Body of pancreas (tissue), 4 donors: ENCODE measurements at regions not wholly inside any gene's neighbourhood (a gene's known extent, or its start where the extent isn't known, plus 50 kb on each side); places are given as distances from the start of the nearest gene placed in this dataset.

Experiments
- ATAC-seq: fragments of 150-250 bp; one replicate; pipeline ENCODE4 v1.9.1; 2016
- DNase-seq, 4 donors: peaks; one replicate each; pipeline ENCODE4 v3.0.0-alpha.2; 2019
- H3K27ac ChIP-seq, 4 donors: fragments of 200-600 bp; sonication (generic); 1 replicate in 3 of 4; 2 replicates in 1 of 4; pipeline versions ENCODE4 v1.5.1 to v1.6.1; 2016 to 2019; ENCODE audit warnings: mild to moderate bottlenecking in 1 of 4, mixed read lengths in 1 of 4, moderate library complexity in 1 of 4
- H3K27me3 ChIP-seq, 2 donors: fragments of 200-600 bp; sonication (generic); one replicate each; pipeline ENCODE4 v1.6.0; 2016; ENCODE audit warnings: mild to moderate bottlenecking in 1 of 2
- H3K36me3 ChIP-seq, 2 donors: fragments of 200-600 bp; sonication (generic); replicated peaks in 1 of 2; 2 replicates each; pipeline ENCODE4 v1.5.1; 2016; ENCODE audit warnings: low read depth in 2 of 2; ENCODE audit not compliant: insufficient read depth in 1 of 2
- H3K4me1 ChIP-seq: fragments of 200-600 bp; sonication (generic); one replicate; pipeline ENCODE4 v1.6.0; 2016
- H3K4me3 ChIP-seq, 2 donors: fragments of 200-600 bp; sonication (generic); 1 replicate in 1 of 2; 2 replicates in 1 of 2; pipeline ENCODE4 v1.5.1; 2016 to 2019
- H3K9me3 ChIP-seq, 3 donors: fragments of 200-600 bp; sonication (generic); 1 replicate in 2 of 3; 2 replicates in 1 of 3; pipeline ENCODE4 v1.5.1; 2016
- POLR2A ChIP-seq, 3 donors: fragments of 450-650 bp; IDR thresholded peaks; one replicate each; pipeline ENCODE4 v1.6.1; 2016; ENCODE audit warnings: antibody characterized with exemption in 3 of 3, mild to moderate bottlenecking in 2 of 3
- WGBS, 2 donors: methylation state at CpG; one replicate each; pipeline ENCODE4 v1.1.5; 2017; 5-methylcytosine and 5-hydroxymethylcytosine counted together
- intact Hi-C: fragments of 100-400 bp; cut with DNase I; formaldehyde crosslinking; loops from one replicate; pipeline ENCODE4 v1.15.1; 2023
- TF ChIP-seq, protein P1 (sequence below), 7 experiments: fragments of 450-650 bp in 4 of 7; fragments of 200-600 bp in 3 of 7; sonication (generic) in 3 of 7; IDR thresholded peaks; one replicate each; pipeline ENCODE4 v1.5.1; 2016 to 2019; ENCODE audit warnings: antibody characterized with exemption in 7 of 7

DNA sequence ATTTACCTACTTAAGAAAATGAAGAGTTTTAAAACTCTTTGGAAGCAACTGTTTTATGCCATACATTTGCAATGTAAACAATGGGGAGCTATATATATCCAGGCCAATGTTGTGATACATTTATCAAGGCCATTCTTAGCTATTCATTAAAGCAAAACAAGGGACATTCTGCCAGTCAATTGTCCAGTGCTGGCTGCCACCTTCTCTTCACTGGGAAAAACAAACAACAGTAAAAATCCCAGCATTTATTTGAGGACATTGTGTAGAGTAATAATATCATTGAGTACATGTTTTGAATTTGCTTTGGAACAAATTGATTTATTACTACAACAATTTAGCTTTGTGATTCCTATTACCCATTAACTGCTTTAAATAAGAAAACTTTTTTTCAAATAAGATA is 1107.4 kb downstream of the DTWD2 start:
- H3K4me3 ChIP-seq = no peak overlapping the region
- no peaks in the 10 kb centered on the region for H3K27me3 ChIP-seq
- no peak for DNase-seq
- TF ChIP-seq POLR2A (IDR thresholded peaks at IDR 0.05) = no peak
- TF ChIP-seq, protein P1, sequence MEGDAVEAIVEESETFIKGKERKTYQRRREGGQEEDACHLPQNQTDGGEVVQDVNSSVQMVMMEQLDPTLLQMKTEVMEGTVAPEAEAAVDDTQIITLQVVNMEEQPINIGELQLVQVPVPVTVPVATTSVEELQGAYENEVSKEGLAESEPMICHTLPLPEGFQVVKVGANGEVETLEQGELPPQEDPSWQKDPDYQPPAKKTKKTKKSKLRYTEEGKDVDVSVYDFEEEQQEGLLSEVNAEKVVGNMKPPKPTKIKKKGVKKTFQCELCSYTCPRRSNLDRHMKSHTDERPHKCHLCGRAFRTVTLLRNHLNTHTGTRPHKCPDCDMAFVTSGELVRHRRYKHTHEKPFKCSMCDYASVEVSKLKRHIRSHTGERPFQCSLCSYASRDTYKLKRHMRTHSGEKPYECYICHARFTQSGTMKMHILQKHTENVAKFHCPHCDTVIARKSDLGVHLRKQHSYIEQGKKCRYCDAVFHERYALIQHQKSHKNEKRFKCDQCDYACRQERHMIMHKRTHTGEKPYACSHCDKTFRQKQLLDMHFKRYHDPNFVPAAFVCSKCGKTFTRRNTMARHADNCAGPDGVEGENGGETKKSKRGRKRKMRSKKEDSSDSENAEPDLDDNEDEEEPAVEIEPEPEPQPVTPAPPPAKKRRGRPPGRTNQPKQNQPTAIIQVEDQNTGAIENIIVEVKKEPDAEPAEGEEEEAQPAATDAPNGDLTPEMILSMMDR (IDR thresholded peaks at IDR 0.05) = no peak
- H3K9me3 ChIP-seq = no peaks in the 10 kb centered on the region
- no peaks in the 10 kb centered on the region for H3K36me3 ChIP-seq
- no peak for ATAC-seq
- H3K27ac ChIP-seq = no peak overlapping the region
- intact Hi-C loops = no loop called here
- H3K4me1 ChIP-seq = no peaks in the 10 kb centered on the region

DNA sequence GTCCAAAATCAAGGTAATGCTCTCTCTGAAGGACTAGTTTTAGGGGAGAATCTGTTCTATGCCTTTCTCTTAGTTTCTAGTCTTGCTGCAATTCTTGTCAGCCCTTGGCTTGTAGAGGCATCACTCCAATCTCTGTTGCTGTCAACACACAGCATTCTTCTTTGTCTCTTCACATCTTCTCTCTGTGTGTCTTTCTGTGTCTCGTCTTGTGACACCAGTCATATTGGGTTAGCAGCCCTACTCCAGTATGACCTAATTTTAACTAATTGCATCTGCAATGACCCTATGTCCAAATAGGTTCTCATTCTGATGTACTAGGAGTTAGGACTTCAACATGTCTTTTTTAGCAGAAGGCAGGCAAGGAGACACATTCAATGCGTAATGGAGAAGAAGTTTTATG is 1110.6 kb downstream of the DTWD2 start:
- Histone ChIP-seq H3K27ac (no peak overlapping the region), H3K4me1 (no peaks in the 10 kb centered on the region), H3K9me3 (no peaks in the 10 kb centered on the region), H3K36me3 (no peaks in the 10 kb centered on the region), H3K27me3 (no peaks in the 10 kb centered on the region), H3K4me3 (no peak overlapping the region)
- no peak for ATAC-seq
- DNase-seq = no peak
- no peak for TF ChIP-seq POLR2A (IDR thresholded peaks at IDR 0.05)
- TF ChIP-seq, protein P1 (IDR thresholded peaks at IDR 0.05) = no peak
- 56 to 70% methylated on average over 2 of the region's 2 CpGs for WGBS, 2 donors
- intact Hi-C loops = no loop called here

DNA sequence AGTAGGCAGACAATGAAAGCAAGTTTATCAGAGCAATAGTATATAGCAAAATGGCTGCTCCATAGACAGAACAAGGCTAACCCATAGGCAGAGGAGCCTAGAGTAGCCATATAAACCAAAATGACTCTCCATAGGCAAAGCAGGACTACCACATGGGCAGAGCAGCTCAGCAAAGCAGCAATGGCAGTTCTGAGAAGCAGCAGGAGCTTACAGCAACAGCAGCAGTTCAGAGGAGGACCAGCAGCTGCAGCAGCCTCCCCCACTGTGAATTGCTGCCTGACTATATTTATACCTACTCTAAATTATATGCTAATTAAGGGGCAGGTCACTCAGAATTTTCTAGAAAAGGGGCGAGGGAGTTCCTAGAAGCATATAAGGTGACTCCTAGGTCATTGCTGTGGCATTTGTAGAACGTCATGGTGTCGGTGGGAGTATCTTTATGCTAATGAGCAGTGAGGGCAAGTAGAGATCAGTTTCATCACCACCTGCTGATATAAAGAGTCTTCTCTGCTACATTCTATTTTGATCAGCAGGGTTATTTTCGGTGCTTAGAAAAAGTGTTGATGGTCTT is 1115.5 kb downstream of the DTWD2 start:
- Histone ChIP-seq H3K4me1 (no peaks in the 10 kb centered on the region), H3K27me3 (no peaks in the 10 kb centered on the region), H3K9me3 (no peaks in the 10 kb centered on the region), H3K27ac (no peak overlapping the region), H3K4me3 (no peak overlapping the region), H3K36me3 (no peaks in the 10 kb centered on the region)
- ATAC-seq (no peak), DNase-seq (no peak)
- TF ChIP-seq, protein P1 (IDR thresholded peaks at IDR 0.05) = no peak
- TF ChIP-seq POLR2A (IDR thresholded peaks at IDR 0.05) = no peak
- 57 to 59% methylated on average over 4 of the region's 4 CpGs for WGBS, 2 donors
- intact Hi-C loops = no loop called here

DNA sequence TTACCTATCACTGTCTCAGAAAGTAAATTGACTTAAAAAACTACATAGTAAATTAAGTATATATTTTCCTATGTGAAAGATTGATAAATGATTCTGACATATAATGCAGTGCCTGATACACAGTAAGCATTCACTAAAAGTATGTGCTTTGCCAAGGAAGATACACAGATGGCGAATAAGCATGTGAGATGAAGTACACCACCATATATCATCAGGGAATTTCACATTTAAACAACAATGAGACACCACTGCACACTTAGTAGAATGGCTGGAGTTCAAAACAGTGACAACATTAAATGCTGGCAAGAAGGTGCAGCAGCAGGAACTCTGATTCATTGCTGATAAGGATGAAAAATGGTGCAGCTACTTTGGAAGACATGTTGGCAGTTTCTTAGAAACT is 1118.8 kb downstream of the DTWD2 start:
- H3K27me3 ChIP-seq = no peaks in the 10 kb centered on the region
- intact Hi-C loops = no loop called here
- H3K9me3 ChIP-seq = no peaks in the 10 kb centered on the region
- WGBS, 2 donors = 46 to 48% methylated on average over 1 of the region's 1 CpG
- H3K27ac ChIP-seq = no peak overlapping the region
- H3K36me3 ChIP-seq = no peaks in the 10 kb centered on the region
- H3K4me3 ChIP-seq = no peak overlapping the region
- DNase-seq (no peak), ATAC-seq (no peak)
- TF ChIP-seq, protein P1 (IDR thresholded peaks at IDR 0.05) = no peak
- no peak for TF ChIP-seq POLR2A (IDR thresholded peaks at IDR 0.05)
- H3K4me1 ChIP-seq = no peaks in the 10 kb centered on the region

DNA sequence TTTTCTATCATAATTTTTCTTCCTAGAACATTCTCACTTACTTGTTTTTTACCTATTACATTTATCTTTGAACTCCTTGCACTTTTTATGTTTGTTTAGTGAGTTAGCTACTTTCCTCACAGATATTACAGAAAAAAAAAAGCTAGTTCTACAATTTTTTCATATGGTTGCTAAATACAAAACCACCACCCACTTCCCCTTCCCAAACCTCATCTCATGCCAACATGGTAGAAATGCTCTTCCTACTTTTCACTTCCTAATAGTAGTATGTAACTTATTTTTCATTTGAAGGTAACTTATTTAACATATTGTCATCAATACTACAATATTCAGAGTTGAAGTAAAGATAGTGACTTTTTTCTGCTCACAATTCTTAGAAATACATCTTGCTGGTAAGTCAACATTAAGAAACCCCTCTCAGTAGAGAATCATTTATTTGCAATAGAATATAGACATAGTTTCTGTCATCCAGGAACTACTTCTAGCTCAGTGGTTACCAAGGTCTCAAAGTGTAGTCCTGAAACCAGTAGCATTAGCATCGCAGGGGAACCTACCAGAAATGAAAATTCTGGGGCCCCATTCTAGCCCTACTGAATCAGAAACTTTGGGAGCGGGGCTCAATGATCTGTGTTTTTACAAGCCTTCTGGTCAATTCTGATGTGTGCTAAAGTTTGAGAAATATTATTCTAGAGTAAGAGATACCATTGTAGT is 1124.6 kb downstream of the DTWD2 start:
- no peaks in the 10 kb centered on the region for H3K9me3 ChIP-seq
- H3K27me3 ChIP-seq = no peaks in the 10 kb centered on the region
- H3K4me3 ChIP-seq = no peak overlapping the region
- 83 to 88% methylated on average over 2 of the region's 2 CpGs for WGBS, 2 donors
- intact Hi-C loops = no loop called here
- H3K27ac ChIP-seq = no peak overlapping the region
- DNase-seq = peak in 1 of 4 donors; percentile 2
- no peak for ATAC-seq
- H3K36me3 ChIP-seq = no peaks in the 10 kb centered on the region
- no peaks in the 10 kb centered on the region for H3K4me1 ChIP-seq
- no peak for TF ChIP-seq POLR2A (IDR thresholded peaks at IDR 0.05)
- TF ChIP-seq, protein P1 (IDR thresholded peaks at IDR 0.05) = no peak
